Mucosa of descending colon (tissue), 3 donors: ENCODE measurements at regions not wholly inside any gene's neighbourhood (a gene's known extent, or its start where the extent isn't known, plus 50 kb on each side); places are given as distances from the start of the nearest gene placed in this dataset.

Experiments
- ATAC-seq: fragments of 200-7000 bp; cut with Tn5 transposase; one replicate; pipeline ENCODE4 v1.9.1; 2020; ENCODE audit warnings: mild to moderate bottlenecking, moderate library complexity
- DNase-seq, 3 donors: peaks; one replicate each; pipeline ENCODE4 v3.0.0-alpha.2; 2020
- H3K36me3 ChIP-seq: fragments of 200-600 bp; one replicate; pipeline ENCODE4 v1.8.0; 2021; ENCODE audit warnings: low read depth, mild to moderate bottlenecking
- H3K4me1 ChIP-seq: fragments of 200-600 bp; one replicate; pipeline ENCODE4 v1.8.0; 2021; ENCODE audit warnings: low read depth, mild to moderate bottlenecking
- H3K4me3 ChIP-seq: fragments of 200-600 bp; one replicate; pipeline ENCODE4 v1.8.0; 2021; ENCODE audit warnings: mild to moderate bottlenecking
- H3K9me3 ChIP-seq: fragments of 200-600 bp; one replicate; pipeline ENCODE4 v1.8.0; 2021; ENCODE audit warnings: mild to moderate bottlenecking
- CTCF ChIP-seq: fragments of 200-600 bp; IDR thresholded peaks from one replicate; pipeline ENCODE4 v1.8.0; 2022; ENCODE audit warnings: antibody characterized with exemption, mild to moderate bottlenecking
- intact Hi-C, 2 donors: fragments of 100-400 bp; cut with DNase I in 1 of 2; cut with micrococcal nuclease in 1 of 2; formaldehyde crosslinking; loops; one replicate each; pipeline versions ENCODE4 v1.11.0 to v1.11.1; 2022; cut with DNase I, micrococcal nuclease
- donor health status: DM: no; HTN: no; CAD: no; lungs with moderate emphysema.
- donor health status: DM: no; HTN: no; CAD: no.
- donor health status: DM: no; HTN: yes; CAD: no.

GRCh38 chr1:93766451-93766850 lies 84.8 kb upstream of the BCAR3 start:
- no peak for TF ChIP-seq CTCF
- intact Hi-C loops = no loop called here
- Histone ChIP-seq H3K9me3 (no peaks in the 10 kb centered on the region), H3K4me1 (no peaks in the 10 kb centered on the region), H3K36me3 (no peaks in the 10 kb centered on the region), H3K4me3 (no peak overlapping the region)
- DNase-seq (no peak), ATAC-seq (no peak)

- DNase-seq (no peak), ATAC-seq (no peak)
- Histone ChIP-seq H3K4me1 (no peaks in the 10 kb centered on the region), H3K9me3 (no peaks in the 10 kb centered on the region), H3K4me3 (no peak overlapping the region), H3K36me3 (no peaks in the 10 kb centered on the region)
- no peak for TF ChIP-seq CTCF
- intact Hi-C loops = no loop called here
Observed at GRCh38 chr1:93765099-93765498, 83.5 kb upstream of the BCAR3 start.

GRCh38 chr1:93764366-93764750 lies 82.7 kb upstream of the BCAR3 start:
- TF ChIP-seq CTCF = no peak
- DNase-seq (no peak), ATAC-seq (no peak)
- Histone ChIP-seq H3K4me1 (no peaks in the 10 kb centered on the region), H3K4me3 (no peak overlapping the region), H3K9me3 (no peaks in the 10 kb centered on the region), H3K36me3 (no peaks in the 10 kb centered on the region)
- intact Hi-C loops = no loop called here

- Histone ChIP-seq H3K4me3 (no peak overlapping the region), H3K4me1 (no peaks in the 10 kb centered on the region)
Observed at GRCh38 chr1:93763704-93764365, 82.2 kb upstream of the BCAR3 start.

DNA sequence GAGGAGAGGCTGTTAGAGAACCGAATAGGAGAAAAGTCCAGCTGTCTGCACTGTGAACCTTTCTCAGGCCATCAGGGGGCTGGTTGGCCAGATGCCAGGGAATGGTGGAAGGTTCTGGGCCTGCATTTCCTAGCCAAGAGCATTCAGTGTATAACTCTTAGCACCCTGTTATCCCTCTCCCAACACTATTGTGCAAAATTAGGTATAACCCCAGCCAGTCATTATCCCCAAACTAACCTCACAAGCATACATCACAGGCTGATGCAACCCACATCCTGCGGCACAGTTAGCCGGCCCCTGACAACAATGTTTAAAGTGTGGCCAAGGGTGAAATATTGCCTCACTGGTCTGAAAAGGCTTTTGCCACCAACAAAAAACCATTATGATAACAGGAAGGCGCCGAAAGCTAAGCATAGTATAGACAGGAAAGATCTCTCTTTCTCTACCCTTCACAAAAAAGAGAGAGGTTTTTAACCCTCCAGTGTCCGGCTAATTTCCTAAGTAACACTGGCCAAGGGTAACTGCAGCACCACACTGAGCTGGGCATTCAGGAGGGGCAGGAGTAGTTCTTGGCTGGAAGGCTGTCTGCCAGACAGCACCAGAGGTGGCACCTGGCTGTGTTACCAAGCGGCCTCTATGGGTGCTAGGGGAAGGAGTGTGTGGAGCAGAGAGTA lies 77.3 kb upstream of the BCAR3 start:
- H3K4me1 ChIP-seq = no peaks in the 10 kb centered on the region
- no peaks in the 10 kb centered on the region for H3K36me3 ChIP-seq
- no peak overlapping the region for H3K4me3 ChIP-seq
- no peak for DNase-seq
- no peaks in the 10 kb centered on the region for H3K9me3 ChIP-seq
- ATAC-seq = peak; percentile 34
- no peak for TF ChIP-seq CTCF
- intact Hi-C loops = no loop called here

More at GRCh38 chr1:93763704-93764365, 82.2 kb upstream of the BCAR3 start:
- DNase-seq (no peak), ATAC-seq (no peak)
- Histone ChIP-seq H3K9me3 (no peaks in the 10 kb centered on the region), H3K36me3 (no peaks in the 10 kb centered on the region)
- no peak for TF ChIP-seq CTCF
- intact Hi-C loops = no loop called here
